Prostate gland (tissue), 2 donors: ENCODE measurements at regions not wholly inside any gene's neighbourhood (a gene's known extent, or its start where the extent isn't known, plus 50 kb on each side); places are given as distances from the start of the nearest gene placed in this dataset.

Experiments
- DNase-seq: peaks from one replicate; pipeline ENCODE4 v3.0.0-alpha.2; 2019; ENCODE audit warnings: low spot score
- H3K27ac ChIP-seq, 2 donors: fragments of 200-600 bp; sonication (generic); 2 replicates each; pipeline ENCODE4 v1.5.1; 2017 to 2019
- H3K27me3 ChIP-seq: fragments of 200-600 bp; sonication (generic); replicated peaks from 2 replicates; pipeline ENCODE4 v1.5.1; 2019; ENCODE audit not compliant: insufficient read depth
- H3K36me3 ChIP-seq, 2 donors: fragments of 200-600 bp; sonication (generic); 1 replicate in 1 of 2; 2 replicates in 1 of 2; pipeline versions ENCODE4 v1.5.1 to v1.8.1; 2017 to 2019
- H3K4me1 ChIP-seq: fragments of 200-600 bp; sonication (generic); replicated peaks from 2 replicates; pipeline ENCODE4 v1.5.1; 2019
- H3K4me3 ChIP-seq, 2 donors: fragments of 200-600 bp; sonication (generic); 2 replicates each; pipeline ENCODE4 v1.5.1; 2017 to 2019
- H3K9me3 ChIP-seq: fragments of 200-600 bp; sonication (generic); 2 replicates; pipeline ENCODE4 v1.5.1; 2017
- CTCF ChIP-seq, 4 experiments: fragments of 200-600 bp in 2 of 4; fragments of 450-650 bp in 2 of 4; sonication (generic) in 2 of 4; IDR thresholded peaks; 1 replicate in 3 of 4; 2 replicates in 1 of 4; pipeline ENCODE4 v1.5.1; 2016 to 2019; ENCODE audit warnings: antibody characterized with exemption in 4 of 4, mild to moderate bottlenecking in 2 of 4, moderate library complexity in 2 of 4
- POLR2A ChIP-seq: fragments of 450-650 bp; IDR thresholded peaks from one replicate; pipeline ENCODE4 v1.6.1; 2016; ENCODE audit warnings: antibody characterized with exemption, mild to moderate bottlenecking
- POLR2AphosphoS5 ChIP-seq: sonication (generic); formaldehyde crosslinking; IDR thresholded peaks from one replicate; pipeline ENCODE4 v1.6.1; 2017; ENCODE audit warnings: antibody characterized with exemption
- WGBS: methylation state at CpG from one replicate; pipeline ENCODE4 v1.1.5; 2018; 5-methylcytosine and 5-hydroxymethylcytosine counted together
- intact Hi-C: fragments of 100-400 bp; cut with DNase I; formaldehyde crosslinking; loops from one replicate; pipeline ENCODE4 v1.14.2; 2022

DNA sequence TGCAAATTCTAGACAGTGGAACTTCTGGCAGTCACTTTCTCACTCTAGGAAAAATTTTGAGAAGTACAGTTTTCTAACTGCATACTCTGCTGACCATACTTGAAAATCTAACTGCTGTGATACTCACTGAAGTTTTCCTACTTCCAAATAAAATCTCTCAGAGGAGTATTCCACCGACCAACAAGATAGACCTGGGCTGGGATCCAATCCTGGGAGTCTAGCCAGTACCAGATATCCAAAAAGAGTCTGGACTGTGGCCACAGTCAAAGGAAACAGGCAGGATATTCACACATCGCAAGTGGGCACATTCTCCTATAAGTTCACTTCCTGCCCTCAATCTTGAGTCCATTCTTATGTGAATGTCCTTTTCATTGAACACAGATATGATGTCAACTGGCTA, 1138.7 kb upstream of the PCDH7 start:
- intact Hi-C loops = no loop called here
- Histone ChIP-seq H3K4me1 (no peaks in the 10 kb centered on the region), H3K36me3 (no peaks in the 10 kb centered on the region), H3K27me3 (no peaks in the 10 kb centered on the region), H3K27ac (no peak overlapping the region), H3K9me3 (no peaks in the 10 kb centered on the region), H3K4me3 (no peak overlapping the region)
- DNase-seq = no peak
- TF ChIP-seq POLR2A = no peak
- no peak for TF ChIP-seq CTCF (IDR thresholded peaks at IDR 0.05)
- no peak for TF ChIP-seq POLR2AphosphoS5
- WGBS = 6% methylated on average over 2 of the region's 2 CpGs

GRCh38 chr4:29588617-29589016, 1131.6 kb upstream of the PCDH7 start:
- Histone ChIP-seq H3K27ac (no peak overlapping the region), H3K27me3 (no peaks in the 10 kb centered on the region), H3K9me3 (no peaks in the 10 kb centered on the region), H3K4me1 (no peaks in the 10 kb centered on the region), H3K36me3 (no peaks in the 10 kb centered on the region), H3K4me3 (no peak overlapping the region)
- TF ChIP-seq CTCF (IDR thresholded peaks at IDR 0.05) (no peak), POLR2AphosphoS5 (no peak), POLR2A (no peak)
- no peak for DNase-seq
- intact Hi-C loops = no loop called here
- WGBS = 52% methylated on average over 3 of the region's 3 CpGs

DNA sequence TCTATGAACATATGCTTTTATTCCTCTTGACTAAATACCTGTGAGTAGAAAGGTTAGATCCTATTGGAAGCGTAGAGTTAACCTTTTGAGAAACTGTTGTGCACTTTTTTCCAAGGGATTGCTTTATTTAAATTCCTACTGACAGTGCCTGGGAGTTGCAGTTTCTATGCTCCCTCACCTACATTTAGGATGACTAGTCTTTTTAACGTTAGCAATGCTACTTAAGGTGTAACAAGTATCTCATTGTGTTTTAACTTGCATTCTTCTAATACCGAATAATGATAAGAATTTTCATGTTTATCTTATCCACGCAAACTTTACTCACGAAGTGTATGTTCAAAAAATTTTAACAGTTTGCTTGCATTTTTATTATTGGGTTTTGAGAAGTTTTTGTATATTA, 1123.9 kb upstream of the PCDH7 start:
- H3K36me3 ChIP-seq = no peaks in the 10 kb centered on the region
- intact Hi-C loops = no loop called here
- TF ChIP-seq CTCF (IDR thresholded peaks at IDR 0.05) = no peak
- no peak for TF ChIP-seq POLR2AphosphoS5
- no peaks in the 10 kb centered on the region for H3K9me3 ChIP-seq
- no peaks in the 10 kb centered on the region for H3K27me3 ChIP-seq
- no peak overlapping the region for H3K27ac ChIP-seq
- H3K4me1 ChIP-seq = no peaks in the 10 kb centered on the region
- DNase-seq = no peak
- H3K4me3 ChIP-seq = no peak overlapping the region
- WGBS = 71% methylated on average over 5 of the region's 5 CpGs

- WGBS = 81% methylated on average over 2 of the region's 2 CpGs
- Histone ChIP-seq H3K9me3 (no peaks in the 10 kb centered on the region), H3K27me3 (no peaks in the 10 kb centered on the region), H3K36me3 (no peaks in the 10 kb centered on the region), H3K4me1 (no peaks in the 10 kb centered on the region), H3K4me3 (no peak overlapping the region), H3K27ac (no peak overlapping the region)
- intact Hi-C loops = no loop called here
- TF ChIP-seq POLR2AphosphoS5 (no peak), POLR2A (no peak), CTCF (IDR thresholded peaks at IDR 0.05) (no peak)
- no peak for DNase-seq
Observed at GRCh38 chr4:29619168-29619567, 1101.0 kb upstream of the PCDH7 start.

GRCh38 chr4:29632199-29632598, 1088.0 kb upstream of the PCDH7 start:
- no peaks in the 10 kb centered on the region for H3K4me1 ChIP-seq
- no peaks in the 10 kb centered on the region for H3K9me3 ChIP-seq
- no peak overlapping the region for H3K27ac ChIP-seq
- H3K27me3 ChIP-seq = no peaks in the 10 kb centered on the region
- H3K4me3 ChIP-seq = no peak overlapping the region
- TF ChIP-seq POLR2A = no peak
- TF ChIP-seq POLR2AphosphoS5 = no peak
- no peak for TF ChIP-seq CTCF (IDR thresholded peaks at IDR 0.05)
- DNase-seq = no peak
- 40% methylated on average over 2 of the region's 2 CpGs for WGBS
- intact Hi-C loops = no loop called here
- no peaks in the 10 kb centered on the region for H3K36me3 ChIP-seq
